ENCODE measurements at regions not wholly inside any gene's neighbourhood (a gene's known extent, or its start where the extent isn't known, plus 50 kb on each side); places are given as distances from the start of the nearest gene placed in this dataset.

- no peak for TF ChIP-seq CTCF (IDR thresholded peaks at IDR 0.05)
- no peak for TF ChIP-seq POLR2A (IDR thresholded peaks at IDR 0.05)
- TF ChIP-seq EP300 (IDR thresholded peaks at IDR 0.05) = no peak
- no peak for TF ChIP-seq POLR2AphosphoS5 (IDR thresholded peaks at IDR 0.05)
Measured at GRCh38 chr10:28429045-28429444, 103.9 kb upstream of the WAC start.
